Activated CD8-positive, alpha-beta memory T cell treated with anti-CD3 and anti-CD28 coated beads for 4 hours (primary cell): ENCODE measurements at regions not wholly inside any gene's neighbourhood (a gene's known extent, or its start where the extent isn't known, plus 50 kb on each side); places are given as distances from the start of the nearest gene placed in this dataset.

Experiments used
- DNase-seq, 2 donors: peaks; one replicate each; pipeline ENCODE4 v3.0.0-alpha.2; 2020; ENCODE audit warnings: low read depth in 2 of 2

DNA sequence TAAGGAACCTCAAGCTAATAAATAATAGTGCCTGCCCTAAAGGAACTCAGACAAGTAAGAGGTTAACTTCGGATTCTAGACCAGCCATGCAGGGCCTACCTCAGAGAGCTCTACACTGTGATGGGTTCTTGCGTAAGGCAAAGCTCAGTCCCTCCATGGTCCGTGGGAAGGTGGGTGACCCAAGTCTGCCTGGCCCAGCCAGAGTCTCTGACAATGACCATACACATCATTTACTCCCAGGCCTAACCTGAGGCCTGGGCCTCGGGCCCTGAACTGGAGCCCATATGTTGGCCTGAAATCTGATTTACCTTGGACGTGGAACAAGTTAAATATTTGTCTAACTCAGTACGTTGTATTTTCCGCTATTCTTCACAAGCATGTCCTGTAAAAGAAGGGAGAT is 55.1 kb downstream of the TMEM174 start:
- no peak for DNase-seq
